ENCODE measurements at regions not wholly inside any gene's neighbourhood (a gene's known extent, or its start where the extent isn't known, plus 50 kb on each side); places are given as distances from the start of the nearest gene placed in this dataset.

- peak in 1 of 2 experiments; percentile 43 for DNase-seq
Measured at GRCh38 chr2:21404137-21404536, 280.4 kb downstream of the TDRD15 start.

GRCh38 chr2:21404827-21405625 is 281.3 kb downstream of the TDRD15 start:
- no peak for DNase-seq

GRCh38 chr2:21406386-21406785 is 282.6 kb downstream of the TDRD15 start:
- no peak for DNase-seq

GRCh38 chr2:21406911-21407310 is 283.1 kb downstream of the TDRD15 start:
- DNase-seq: no peak

- no peak for DNase-seq
Measured at GRCh38 chr2:21407851-21408250, 284.1 kb downstream of the TDRD15 start.

- DNase-seq: no peak
Measured at GRCh38 chr2:21411741-21412140, 288.0 kb downstream of the TDRD15 start.

GRCh38 chr2:21412944-21413443 is 289.2 kb downstream of the TDRD15 start:
- DNase-seq: peak; percentile 32 to 83

- DNase-seq: peak; percentile 16 to 18
Measured at GRCh38 chr2:21415234-21415633, 291.5 kb downstream of the TDRD15 start.

- DNase-seq: no peak
Measured at GRCh38 chr2:21416226-21416625, 292.5 kb downstream of the TDRD15 start.

- DNase-seq: peak in 1 of 2 experiments; percentile 58
Measured at GRCh38 chr2:21418456-21418855, 294.7 kb downstream of the TDRD15 start.

- DNase-seq: no peak
Measured at GRCh38 chr2:21420553-21421335, 297.0 kb downstream of the TDRD15 start.

- DNase-seq: peak; percentile 59 to 66
Measured at GRCh38 chr2:21422050-21422449, 298.3 kb downstream of the TDRD15 start.

GRCh38 chr2:21422724-21423522 is 299.2 kb downstream of the TDRD15 start:
- peak in 1 of 2 experiments; percentile 55 for DNase-seq

GRCh38 chr2:21423854-21424253 is 300.1 kb downstream of the TDRD15 start:
- no peak for DNase-seq

GRCh38 chr2:21424375-21424774 is 300.6 kb downstream of the TDRD15 start:
- no peak for DNase-seq

- no peak for DNase-seq
Measured at GRCh38 chr2:21427606-21428005, 303.8 kb downstream of the TDRD15 start.

- DNase-seq: no peak
Measured at GRCh38 chr2:21428754-21429153, 305.0 kb downstream of the TDRD15 start.

- no peak for DNase-seq
Measured at GRCh38 chr2:21429747-21430146, 306.0 kb downstream of the TDRD15 start.

- DNase-seq: no peak
Measured at GRCh38 chr2:21431078-21431477, 307.3 kb downstream of the TDRD15 start.

- DNase-seq: no peak
Measured at GRCh38 chr2:21438949-21439348, 315.2 kb downstream of the TDRD15 start.

- DNase-seq: no peak
Measured at GRCh38 chr2:21441442-21441841, 317.7 kb downstream of the TDRD15 start.

- no peak for DNase-seq
Measured at GRCh38 chr2:21443494-21444105, 319.8 kb downstream of the TDRD15 start.

- DNase-seq: no peak
Measured at GRCh38 chr2:21449881-21450280, 326.1 kb downstream of the TDRD15 start.
